ENCODE measurements at regions not wholly inside any gene's neighbourhood (a gene's known extent, or its start where the extent isn't known, plus 50 kb on each side); places are given as distances from the start of the nearest gene placed in this dataset.

GRCh38 chr6:41430875-41431274, 95.5 kb downstream of the NCR2 start:
- H3K36me3 ChIP-seq (ENCODE audit: low read depth): no peaks in the 10 kb centered on the region
- peaks cover 15% of the 10 kb centered on the region for H3K27me3 ChIP-seq (ENCODE audit: insufficient read depth, poor library complexity, severe bottlenecking)
- no peak for TF ChIP-seq CTCF (IDR thresholded peaks at IDR 0.05; ENCODE audit: poor library complexity, severe bottlenecking)
- no peak overlapping the region for H3K4me3 ChIP-seq (ENCODE audit: severe bottlenecking)
- no peak overlapping the region for H3K27ac ChIP-seq (ENCODE audit: poor library complexity, severe bottlenecking)
- no peak for DNase-seq (ENCODE audit: low spot score)
- ATAC-seq (ENCODE audit: low read depth): peak; percentile 64
- no peaks in the 10 kb centered on the region for H3K9me3 ChIP-seq (ENCODE audit: severe bottlenecking)
- H3K4me1 ChIP-seq (ENCODE audit: insufficient read depth, poor library complexity, severe bottlenecking): peaks cover 15% of the 10 kb centered on the region

- DNase-seq (ENCODE audit: low spot score) (no peak), ATAC-seq (ENCODE audit: low read depth) (no peak)
- peaks cover 15% of the 10 kb centered on the region for H3K4me1 ChIP-seq (ENCODE audit: insufficient read depth, poor library complexity, severe bottlenecking)
- TF ChIP-seq CTCF (IDR thresholded peaks at IDR 0.05; ENCODE audit: poor library complexity, severe bottlenecking): no peak
- no peak overlapping the region for H3K27ac ChIP-seq (ENCODE audit: poor library complexity, severe bottlenecking)
- H3K9me3 ChIP-seq (ENCODE audit: severe bottlenecking): no peaks in the 10 kb centered on the region
- H3K4me3 ChIP-seq (ENCODE audit: severe bottlenecking): no peak overlapping the region
- peaks cover 9% of the 10 kb centered on the region for H3K27me3 ChIP-seq (ENCODE audit: insufficient read depth, poor library complexity, severe bottlenecking)
- H3K36me3 ChIP-seq (ENCODE audit: low read depth): no peaks in the 10 kb centered on the region
Observed at GRCh38 chr6:41432280-41432679, 96.9 kb downstream of the NCR2 start.

- Histone ChIP-seq H3K27me3 (ENCODE audit: insufficient read depth, poor library complexity, severe bottlenecking) (peaks cover 3% of the 10 kb centered on the region), H3K9me3 (ENCODE audit: severe bottlenecking) (no peaks in the 10 kb centered on the region), H3K4me1 (ENCODE audit: insufficient read depth, poor library complexity, severe bottlenecking) (peaks cover 13% of the 10 kb centered on the region), H3K27ac (ENCODE audit: poor library complexity, severe bottlenecking) (no peak overlapping the region), H3K36me3 (ENCODE audit: low read depth) (no peaks in the 10 kb centered on the region), H3K4me3 (ENCODE audit: severe bottlenecking) (no peak overlapping the region)
- DNase-seq (ENCODE audit: low spot score) (no peak), ATAC-seq (ENCODE audit: low read depth) (no peak)
- no peak for TF ChIP-seq CTCF (IDR thresholded peaks at IDR 0.05; ENCODE audit: poor library complexity, severe bottlenecking)
Observed at GRCh38 chr6:41434803-41435481, 99.5 kb downstream of the NCR2 start.

GRCh38 chr6:41437604-41438003, 102.2 kb downstream of the NCR2 start:
- no peak for DNase-seq (ENCODE audit: low spot score)
- H3K27ac ChIP-seq (ENCODE audit: poor library complexity, severe bottlenecking): no peak overlapping the region
- H3K36me3 ChIP-seq (ENCODE audit: low read depth): no peaks in the 10 kb centered on the region
- TF ChIP-seq CTCF (IDR thresholded peaks at IDR 0.05; ENCODE audit: poor library complexity, severe bottlenecking): no peak
- H3K9me3 ChIP-seq (ENCODE audit: severe bottlenecking): no peaks in the 10 kb centered on the region
- ATAC-seq (ENCODE audit: low read depth): no peak
- H3K27me3 ChIP-seq (ENCODE audit: insufficient read depth, poor library complexity, severe bottlenecking): peaks cover 5% of the 10 kb centered on the region
- H3K4me1 ChIP-seq (ENCODE audit: insufficient read depth, poor library complexity, severe bottlenecking): no peaks in the 10 kb centered on the region
- H3K4me3 ChIP-seq (ENCODE audit: severe bottlenecking): no peak overlapping the region

- Histone ChIP-seq H3K9me3 (ENCODE audit: severe bottlenecking) (no peaks in the 10 kb centered on the region), H3K36me3 (ENCODE audit: low read depth) (no peaks in the 10 kb centered on the region), H3K4me1 (ENCODE audit: insufficient read depth, poor library complexity, severe bottlenecking) (no peaks in the 10 kb centered on the region), H3K27me3 (ENCODE audit: insufficient read depth, poor library complexity, severe bottlenecking) (peaks cover 12% of the 10 kb centered on the region), H3K27ac (ENCODE audit: poor library complexity, severe bottlenecking) (no peak overlapping the region), H3K4me3 (ENCODE audit: severe bottlenecking) (no peak overlapping the region)
- ATAC-seq (ENCODE audit: low read depth) (no peak), DNase-seq (ENCODE audit: low spot score) (no peak)
- TF ChIP-seq CTCF (IDR thresholded peaks at IDR 0.05; ENCODE audit: poor library complexity, severe bottlenecking): no peak
Observed at GRCh38 chr6:41438746-41439145, 103.3 kb downstream of the NCR2 start.

Data from RWPE2 (cell line).